SK-N-SH treated with all-trans-retinoic acid at 6 μM for 48 hours (cell line): ENCODE measurements at regions not wholly inside any gene's neighbourhood (a gene's known extent, or its start where the extent isn't known, plus 50 kb on each side); places are given as distances from the start of the nearest gene placed in this dataset.

ENCODE experiments used
- ATAC-seq: fragments of 200-7000 bp; cut with Tn5 transposase; 3 replicates; pipeline ENCODE4 v1.9.1; 2020; ENCODE audit warnings: mild to moderate bottlenecking, moderate library complexity
- ARNTL ChIP-seq: fragments of 450-650 bp; formaldehyde crosslinking; IDR thresholded peaks from 2 replicates; pipeline ENCODE4 v1.5.0; 2020; ENCODE audit warnings: low read depth, mild to moderate bottlenecking, moderate library complexity, borderline replicate concordance
- BACH2 ChIP-seq: fragments of 250-450 bp; sonication (Bioruptor Pico); IDR thresholded peaks from 2 replicates; pipeline ENCODE4 v1.9.0; 2021; ENCODE audit warnings: mild to moderate bottlenecking, borderline replicate concordance
- CREB5 ChIP-seq: fragments of 250-450 bp; sonication (Bioruptor Pico); IDR thresholded peaks from 2 replicates; pipeline ENCODE4 v1.5.1; 2020; ENCODE audit warnings: low read depth, mild to moderate bottlenecking, moderate library complexity
- CSDC2 ChIP-seq: fragments of 250-450 bp; sonication (Bioruptor Pico); IDR thresholded peaks from 2 replicates; pipeline ENCODE4 v1.5.0; 2020; ENCODE audit warnings: mild to moderate bottlenecking, moderate library complexity
- CSRNP3 ChIP-seq: fragments of 250-450 bp; sonication (Bioruptor Pico); IDR thresholded peaks from 2 replicates; pipeline ENCODE4 v1.5.1; 2021; ENCODE audit warnings: mild to moderate bottlenecking, moderate library complexity
- GLIS3 ChIP-seq: fragments of 250-450 bp; sonication (Bioruptor Pico); IDR thresholded peaks from 2 replicates; pipeline ENCODE4 v1.5.0; 2020; ENCODE audit warnings: mild to moderate bottlenecking, moderate library complexity
- ISL1 ChIP-seq: fragments of 250-450 bp; sonication (Bioruptor Pico); IDR thresholded peaks from 2 replicates; pipeline ENCODE4 v2.1.2; 2022; ENCODE audit warnings: mild to moderate bottlenecking, moderate library complexity
- OSR1 ChIP-seq: fragments of 250-450 bp; sonication (Bioruptor Pico); IDR thresholded peaks from 2 replicates; pipeline ENCODE4 v1.8.0; 2022; ENCODE audit warnings: moderate library complexity, mild to moderate bottlenecking, inconsistent platforms
- PATZ1 ChIP-seq: fragments of 250-450 bp; sonication (Bioruptor Pico); IDR thresholded peaks from 2 replicates; pipeline ENCODE4 v1.8.0; 2020; ENCODE audit warnings: mild to moderate bottlenecking, moderate library complexity, borderline replicate concordance
- POU6F1 ChIP-seq: fragments of 250-450 bp; sonication (Bioruptor Pico); IDR thresholded peaks from 2 replicates; pipeline ENCODE4 v1.8.0; 2021; ENCODE audit warnings: low read depth, mild to moderate bottlenecking, moderate library complexity, borderline replicate concordance
- PPARA ChIP-seq: fragments of 250-450 bp; sonication (Bioruptor Pico); IDR thresholded peaks from 2 replicates; pipeline ENCODE4 v1.5.0; 2020; ENCODE audit warnings: mild to moderate bottlenecking, borderline replicate concordance
- RARB ChIP-seq: fragments of 250-450 bp; sonication (Bioruptor Pico); IDR thresholded peaks from 2 replicates; pipeline ENCODE4 v1.8.0; 2021; ENCODE audit warnings: mild to moderate bottlenecking, moderate library complexity
- SNAI2 ChIP-seq: fragments of 250-450 bp; sonication (Bioruptor Pico); IDR thresholded peaks from 2 replicates; pipeline ENCODE4 v1.5.0; 2020; ENCODE audit warnings: mild to moderate bottlenecking, moderate library complexity
- TCF4 ChIP-seq: fragments of 250-450 bp; sonication (Bioruptor Pico); IDR thresholded peaks from 2 replicates; pipeline ENCODE4 v1.8.0; 2021; ENCODE audit warnings: mild to moderate bottlenecking, moderate library complexity, borderline replicate concordance
- TOX ChIP-seq: fragments of 250-450 bp; sonication (Bioruptor Pico); IDR thresholded peaks from 2 replicates; pipeline ENCODE4 v1.8.0; 2021; ENCODE audit warnings: mild to moderate bottlenecking, moderate library complexity, borderline replicate concordance
- TSHZ2 ChIP-seq: fragments of 250-450 bp; sonication (Bioruptor Pico); IDR thresholded peaks from 2 replicates; pipeline ENCODE4 v1.5.0; 2020; ENCODE audit warnings: mild to moderate bottlenecking, moderate library complexity
- ZC3H10 ChIP-seq: fragments of 250-450 bp; sonication (Bioruptor Pico); IDR thresholded peaks from 2 replicates; pipeline ENCODE4 v1.5.1; 2021; ENCODE audit warnings: mild to moderate bottlenecking, moderate library complexity
- ZFP3 ChIP-seq: fragments of 250-450 bp; sonication (Bioruptor Pico); IDR thresholded peaks from 2 replicates; pipeline ENCODE4 v1.5.0; 2020; ENCODE audit warnings: mild to moderate bottlenecking, moderate library complexity
- ZFP30 ChIP-seq: fragments of 450-650 bp; formaldehyde crosslinking; IDR thresholded peaks from 2 replicates; pipeline ENCODE4 v1.5.0; 2022; ENCODE audit warnings: mild to moderate bottlenecking, moderate library complexity
- ZNF565 ChIP-seq: fragments of 450-650 bp; formaldehyde crosslinking; conservative IDR thresholded peaks from 2 replicates; pipeline ENCODE4 v1.5.0; 2020; ENCODE audit warnings: low read depth, mild to moderate bottlenecking, moderate library complexity
- ZNF70 ChIP-seq: fragments of 450-650 bp; formaldehyde crosslinking; IDR thresholded peaks from 2 replicates; pipeline ENCODE4 v1.5.0; 2020; ENCODE audit warnings: mild to moderate bottlenecking, moderate library complexity
- ZNF8 ChIP-seq: fragments of 450-650 bp; formaldehyde crosslinking; IDR thresholded peaks from 2 replicates; pipeline ENCODE4 v1.5.0; 2020; ENCODE audit warnings: mild to moderate bottlenecking, moderate library complexity

- ATAC-seq: no peak
- TF ChIP-seq ZNF8 (no peak), RARB (CRISPR knock-in tag) (no peak), ARNTL (CRISPR knock-in tag) (no peak), TSHZ2 (no peak), POU6F1 (CRISPR knock-in tag) (no peak), PPARA (CRISPR knock-in tag) (no peak), ZFP30 (CRISPR knock-in tag) (no peak), TOX (CRISPR knock-in tag) (no peak), CSDC2 (no peak), BACH2 (no peak), ZFP3 (CRISPR knock-in tag) (no peak), CREB5 (CRISPR knock-in tag) (no peak), ZC3H10 (no peak), ZNF70 (CRISPR knock-in tag) (no peak), ISL1 (no peak), CSRNP3 (CRISPR knock-in tag) (no peak), GLIS3 (CRISPR knock-in tag) (no peak), OSR1 (CRISPR knock-in tag) (no peak)
These were observed 94.1 kb upstream of the ANO1 start for GRCh38 chr11:69983897-69984438.

GRCh38 chr11:69984457-69985261, 93.5 kb upstream of the ANO1 start:
- TF ChIP-seq TCF4 (CRISPR knock-in tag) (no peak), BACH2 (no peak), ZFP3 (CRISPR knock-in tag) (no peak), ISL1 (no peak), GLIS3 (CRISPR knock-in tag) (no peak), CREB5 (CRISPR knock-in tag) (no peak), ARNTL (CRISPR knock-in tag) (no peak), ZNF70 (CRISPR knock-in tag) (no peak), PATZ1 (CRISPR knock-in tag) (no peak), PPARA (CRISPR knock-in tag) (no peak), SNAI2 (CRISPR knock-in tag) (no peak), ZC3H10 (no peak), OSR1 (CRISPR knock-in tag) (no peak), ZNF565 (CRISPR knock-in tag) (no peak), TOX (CRISPR knock-in tag) (no peak), ZFP30 (CRISPR knock-in tag) (no peak), POU6F1 (CRISPR knock-in tag) (no peak)
- no peak for ATAC-seq
